ENCODE measurements at regions not wholly inside any gene's neighbourhood (a gene's known extent, or its start where the extent isn't known, plus 50 kb on each side); places are given as distances from the start of the nearest gene placed in this dataset.

DNA sequence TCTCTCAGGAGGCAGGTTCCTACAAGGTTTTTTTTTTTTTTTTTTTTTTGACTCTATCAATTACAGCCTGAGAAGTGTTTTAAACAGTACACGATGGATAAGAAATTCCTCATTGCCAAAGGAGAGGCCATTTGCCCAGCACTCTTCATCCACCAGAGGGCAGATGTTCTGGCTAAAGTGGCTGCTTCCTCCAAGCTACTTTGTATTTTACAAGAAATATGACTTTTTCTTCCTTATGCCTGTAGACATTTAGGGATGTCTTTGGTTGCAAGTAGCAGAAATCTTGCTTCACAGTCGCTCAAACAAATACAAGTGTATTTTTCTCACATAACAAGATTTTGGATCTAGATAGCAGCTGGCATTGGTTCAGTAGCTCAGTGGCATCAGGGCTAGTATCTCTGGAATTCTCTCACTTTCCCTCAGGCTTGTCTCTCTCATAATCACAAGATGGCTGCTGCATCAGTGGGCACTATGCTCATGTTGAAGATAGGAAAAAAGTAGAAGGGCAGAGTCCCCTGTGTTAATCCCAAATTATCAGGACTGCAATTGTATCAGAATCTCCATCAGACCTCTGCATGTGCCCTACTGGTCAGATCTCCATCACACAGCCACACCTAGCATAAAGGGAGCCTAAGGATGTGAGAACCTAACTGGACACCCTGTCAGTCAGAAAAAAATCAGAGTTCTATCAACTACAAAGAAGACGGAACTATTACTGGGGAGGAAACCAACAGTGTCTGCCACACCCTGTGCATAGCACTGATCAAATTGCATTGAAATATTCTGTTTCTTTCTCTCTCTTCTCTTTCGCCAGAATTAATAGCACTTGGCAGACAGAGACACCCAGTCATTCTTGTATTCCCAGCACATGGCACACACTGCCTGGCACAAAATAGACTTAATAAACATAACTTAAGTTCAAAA lies 138.9 kb upstream of the COL8A1 start:
- DNase-seq, result peak in 1 of 2 donors; percentile 44

GRCh38 chr3:99498550-99499234 lies 139.7 kb upstream of the COL8A1 start:
- ATAC-seq (peak in 5 of 8 donors; percentile 8 to 69 (median 34)), DNase-seq (no peak)
- H3K9me3 ChIP-seq, result peaks cover 0 to 24% (median 8%) of the 10 kb centered on the region in 11 donors
- H3K36me3 ChIP-seq, result no peaks in the 10 kb centered on the region
- peak overlapping the region in 4 of 10 donors; percentile 15 to 41 (median 29) for H3K27ac ChIP-seq
- no peak overlapping the region for H3K4me3 ChIP-seq
- 68 to 80% methylated on average over 8 of the region's 8 CpGs for WGBS, 2 donors
- no peaks in the 10 kb centered on the region for H3K27me3 ChIP-seq
- intact Hi-C loops (cut with DNase I), result loop anchor here in 7 of 10 donors (1.0 to 10.0 kb wide), 9 partner anchors 34 to 286 kb away; no protein-coding TSS in a partner anchor
- no peak for TF ChIP-seq CTCF (IDR thresholded peaks at IDR 0.05)
- H3K4me1 ChIP-seq, result peaks cover 4 to 42% (median 31%) of the 10 kb centered on the region in 9 donors

More for the DNA sequence above, 138.9 kb upstream of the COL8A1 start:
- H3K9me3 ChIP-seq, result peaks cover 0 to 24% (median 8%) of the 10 kb centered on the region in 11 donors
- H3K27ac ChIP-seq, result peak overlapping the region in 4 of 10 donors; percentile 15 to 60 (median 33)
- no peak overlapping the region for H3K4me3 ChIP-seq
- no peaks in the 10 kb centered on the region for H3K27me3 ChIP-seq
- H3K4me1 ChIP-seq, result peaks cover 4 to 45% (median 36%) of the 10 kb centered on the region in 9 donors
- peak; percentile 44 to 78 (median 66) for ATAC-seq
- peak; percentile 51 to 84 (median 77) for TF ChIP-seq CTCF (IDR thresholded peaks at IDR 0.05)
- intact Hi-C loops (cut with DNase I), result loop anchor here in 9 of 10 donors (1.0 to 10.0 kb wide), 16 partner anchors 33 to 475 kb away; partner anchors contain the start of gene COL8A1 (in 1 of the 9)
- 28 to 45% methylated on average over 4 of the region's 4 CpGs for WGBS, 2 donors
- no peaks in the 10 kb centered on the region for H3K36me3 ChIP-seq

DNA sequence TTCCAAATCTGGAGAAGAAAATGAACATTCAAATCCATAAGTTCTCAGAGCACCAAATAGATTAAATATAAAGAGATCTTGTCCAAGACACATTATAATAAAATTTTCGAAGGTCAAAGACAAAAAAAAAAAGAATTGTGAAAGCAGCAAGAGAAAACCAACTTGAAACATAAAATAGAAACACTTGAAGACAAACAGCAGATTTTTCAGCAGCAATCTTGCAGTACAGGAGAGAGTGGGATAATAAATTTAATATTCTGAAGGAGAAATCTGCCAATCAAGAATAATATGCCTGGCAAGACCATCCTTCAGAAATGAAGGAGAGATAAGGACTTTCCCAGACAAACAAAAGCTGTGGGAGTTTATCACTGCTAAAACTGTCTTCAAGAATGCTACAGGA lies 150.5 kb upstream of the COL8A1 start:
- 62 to 82% methylated on average over 1 of the region's 1 CpG for WGBS, 2 donors
- no peak overlapping the region for H3K4me3 ChIP-seq

More for the DNA sequence above, 150.5 kb upstream of the COL8A1 start:
- Histone ChIP-seq H3K9me3 (peaks cover 0 to 50% (median 13%) of the 10 kb centered on the region in 11 donors), H3K27ac (no peak overlapping the region), H3K4me1 (peaks cover 0 to 6% (median 0%) of the 10 kb centered on the region in 9 donors), H3K36me3 (no peaks in the 10 kb centered on the region), H3K27me3 (no peaks in the 10 kb centered on the region)
- no peak for TF ChIP-seq CTCF (IDR thresholded peaks at IDR 0.05)
- ATAC-seq, result no peak
- intact Hi-C loops (cut with DNase I), result loop anchor here in 1 of 10 donors (10.0 kb wide), 1 partner anchor 463 kb away; no protein-coding TSS in a partner anchor
- no peak for DNase-seq

Data from heart right ventricle (tissue), 16 donors.